Pancreas (tissue), 10 donors: ENCODE measurements at regions not wholly inside any gene's neighbourhood (a gene's known extent, or its start where the extent isn't known, plus 50 kb on each side); places are given as distances from the start of the nearest gene placed in this dataset.

ENCODE experiments used
- ATAC-seq, 4 donors: fragments of 200-7000 bp; cut with Tn5 transposase; one replicate each; pipeline versions ENCODE4 v1.8.0 to v1.9.1; 2020; ENCODE audit warnings: mild to moderate bottlenecking in 4 of 4, moderate library complexity in 4 of 4
- DNase-seq, 6 donors: peaks; one replicate each; pipeline ENCODE4 v3.0.0-alpha.2; 2020
- FAIRE-seq: peaks from 2 replicates; lab custom pipeline; 2012; peaks lifted over from hg19 to GRCh38; lab: Jason Lieb, UNC
- H3K27ac ChIP-seq, 4 donors: fragments of 200-600 bp; sonication (generic); 1 replicate in 3 of 4; 2 replicates in 1 of 4; pipeline versions ENCODE4 v1.5.0 to v1.8.0; 2020
- H3K27me3 ChIP-seq, 4 donors: fragments of 200-600 bp; one replicate each; pipeline ENCODE4 v1.8.0; 2021
- H3K36me3 ChIP-seq, 3 donors: fragments of 200-600 bp; sonication (generic) in 1 of 3; one replicate each; pipeline versions ENCODE4 v1.5.0 to v1.8.0; 2020 to 2021
- H3K4me1 ChIP-seq, 3 donors: fragments of 200-600 bp; one replicate each; pipeline ENCODE4 v1.8.0; 2021
- H3K4me3 ChIP-seq, 4 donors: fragments of 200-600 bp; sonication (generic) in 2 of 4; one replicate each; pipeline versions ENCODE4 v1.5.0 to v1.8.0; 2020 to 2021
- H3K9me3 ChIP-seq, 4 donors: fragments of 200-600 bp; one replicate each; pipeline ENCODE4 v1.8.0; 2021
- CTCF ChIP-seq, 4 donors: fragments of 200-600 bp; sonication (generic) in 3 of 4; IDR thresholded peaks; one replicate each; pipeline versions ENCODE4 v1.5.0 to v1.8.0; 2021; ENCODE audit warnings: antibody characterized with exemption in 4 of 4
- WGBS, 2 donors: extraction: QIAGEN DNeasy Blood & Tissue Kit; methylation state at CpG; one replicate each; pipeline ENCODE4 v1.1.7; 2013; 5-methylcytosine and 5-hydroxymethylcytosine counted together
- intact Hi-C, 3 donors: fragments of 100-400 bp; cut with DNase I; formaldehyde crosslinking; loops; one replicate each; pipeline versions ENCODE4 v1.11.1 to v1.14.2; 2022
- donor health status: healthy with polysubstance abuse.
- donor health status: DM: no; HTN: no; CAD: no; lungs with moderate emphysema.
- donor health status: DM: no; HTN: no; CAD: no.
- donor health status: control.
- donor health status: control.
- donor health status: Bipolar disorder and iron deficiency.
- donor health status: DM: yes; HTN: yes; CAD: no.
- donor health status: DM: no; HTN: no; CAD: no.
- donor health status: DM: no; HTN: no; CAD: no.
- donor health status: DM: yes; HTN: yes; CAD: no.

- no peak for TF ChIP-seq CTCF (IDR thresholded peaks at IDR 0.05)
- FAIRE-seq (no peak), DNase-seq (no peak), ATAC-seq (no peak)
- intact Hi-C loops = no loop called here
- no peaks in the 10 kb centered on the region for H3K36me3 ChIP-seq
- whole genome bisulfite sequencing, 2 donors = 26 to 28% methylated on average over 2 of the region's 2 CpGs
- no peaks in the 10 kb centered on the region for H3K27me3 ChIP-seq
- H3K27ac ChIP-seq = no peak overlapping the region
- no peak overlapping the region for H3K4me3 ChIP-seq
- H3K9me3 ChIP-seq = no peaks in the 10 kb centered on the region
- H3K4me1 ChIP-seq = no peaks in the 10 kb centered on the region
Observed at GRCh38 chr9:102587281-102587680, 407.9 kb upstream of the CYLC2 start.

DNA sequence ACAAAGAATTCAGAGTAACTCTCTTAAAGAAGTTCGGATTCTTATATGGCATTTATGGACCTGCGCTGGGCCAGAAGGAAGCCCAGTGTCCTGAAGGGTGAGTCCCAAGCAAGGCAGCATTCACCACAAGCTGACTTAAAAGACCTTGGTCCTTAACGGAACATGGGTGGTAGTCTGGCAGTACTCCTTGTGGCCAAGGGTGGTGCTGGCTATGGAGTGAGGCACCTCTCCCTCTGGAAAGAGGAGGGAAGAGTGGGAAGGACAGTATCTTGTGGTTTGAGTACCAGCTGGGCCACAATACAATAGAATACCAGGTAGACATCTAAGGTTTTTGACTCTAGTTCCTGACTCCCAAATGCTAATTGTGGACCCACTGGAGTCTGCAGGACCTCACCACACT, 425.7 kb upstream of the CYLC2 start:
- 80 to 84% methylated on average over 3 of the region's 3 CpGs for WGBS, 2 donors
- FAIRE-seq (no peak), ATAC-seq (no peak), DNase-seq (no peak)
- Histone ChIP-seq H3K27ac (no peak overlapping the region), H3K36me3 (no peaks in the 10 kb centered on the region), H3K4me3 (no peak overlapping the region), H3K27me3 (no peaks in the 10 kb centered on the region), H3K9me3 (no peaks in the 10 kb centered on the region), H3K4me1 (no peaks in the 10 kb centered on the region)
- intact Hi-C loops = no loop called here
- no peak for TF ChIP-seq CTCF (IDR thresholded peaks at IDR 0.05)

GRCh38 chr9:102551346-102551745, 443.8 kb upstream of the CYLC2 start:
- no peak for DNase-seq
- H3K36me3 ChIP-seq = no peaks in the 10 kb centered on the region
- no peak for FAIRE-seq
- no peak overlapping the region for H3K4me3 ChIP-seq
- no peaks in the 10 kb centered on the region for H3K9me3 ChIP-seq
- H3K27me3 ChIP-seq = no peaks in the 10 kb centered on the region
- intact Hi-C loops = no loop called here
- WGBS, 2 donors = 69 to 76% methylated on average over 1 of the region's 1 CpG
- H3K27ac ChIP-seq = no peak overlapping the region
- no peak for TF ChIP-seq CTCF (IDR thresholded peaks at IDR 0.05)
- ATAC-seq = no peak
- no peaks in the 10 kb centered on the region for H3K4me1 ChIP-seq

DNA sequence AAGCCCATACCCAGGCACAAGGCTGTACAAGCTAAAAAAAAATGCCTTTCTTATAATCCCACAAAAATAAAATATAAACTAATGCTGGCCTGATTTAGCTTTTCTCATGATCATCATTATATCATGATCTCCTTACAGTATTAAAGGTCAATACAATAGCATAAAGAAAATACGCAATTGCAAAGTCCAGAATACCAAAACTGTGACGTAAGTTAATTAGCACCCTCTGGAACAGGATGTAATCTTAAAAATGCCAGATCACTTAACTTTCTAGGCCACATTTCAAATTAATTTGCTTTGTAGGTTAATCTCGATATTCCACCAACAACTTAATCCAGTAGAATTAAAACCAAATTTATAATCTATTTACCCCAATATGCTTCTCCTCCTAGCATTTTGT, 444.2 kb upstream of the CYLC2 start:
- 63 to 82% methylated on average over 3 of the region's 3 CpGs for WGBS, 2 donors
- TF ChIP-seq CTCF (IDR thresholded peaks at IDR 0.05) = no peak
- Histone ChIP-seq H3K27ac (no peak overlapping the region), H3K4me1 (no peaks in the 10 kb centered on the region), H3K9me3 (no peaks in the 10 kb centered on the region), H3K36me3 (no peaks in the 10 kb centered on the region), H3K4me3 (no peak overlapping the region), H3K27me3 (no peaks in the 10 kb centered on the region)
- DNase-seq (no peak), ATAC-seq (no peak), FAIRE-seq (no peak)
- intact Hi-C loops = no loop called here

DNA sequence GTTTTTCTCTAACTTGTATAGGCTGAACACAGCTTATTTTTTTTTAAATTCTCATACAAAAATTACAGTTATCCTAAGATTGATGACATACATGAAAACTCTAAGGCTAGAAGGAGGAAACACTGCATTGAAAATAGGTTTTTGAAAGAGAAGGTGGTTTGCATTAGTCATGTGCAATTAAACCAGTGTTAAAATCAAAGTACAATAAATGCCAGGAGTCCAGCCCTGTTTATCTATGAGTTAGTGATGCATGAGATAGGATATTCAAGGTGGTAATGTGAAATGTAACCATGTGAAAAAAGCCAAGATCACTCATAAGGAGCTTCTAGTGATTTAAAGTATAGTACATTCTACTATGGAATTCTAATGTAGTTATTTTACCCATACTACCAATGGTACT, 444.9 kb upstream of the CYLC2 start:
- no peaks in the 10 kb centered on the region for H3K9me3 ChIP-seq
- no peak overlapping the region for H3K4me3 ChIP-seq
- intact Hi-C loops = no loop called here
- FAIRE-seq (no peak), DNase-seq (no peak), ATAC-seq (no peak)
- no peaks in the 10 kb centered on the region for H3K36me3 ChIP-seq
- H3K27me3 ChIP-seq = no peaks in the 10 kb centered on the region
- H3K27ac ChIP-seq = no peak overlapping the region
- TF ChIP-seq CTCF (IDR thresholded peaks at IDR 0.05) = no peak
- H3K4me1 ChIP-seq = no peaks in the 10 kb centered on the region
